ENCODE measurements at regions not wholly inside any gene's neighbourhood (a gene's known extent, or its start where the extent isn't known, plus 50 kb on each side); places are given as distances from the start of the nearest gene placed in this dataset.

- DNase-seq (ENCODE audit: low read depth) = no peak
Measured at GRCh38 chr1:209021622-209022021, 561.9 kb upstream of the CAMK1G start.

- no peak for DNase-seq (ENCODE audit: low read depth)
Measured at GRCh38 chr1:209023790-209024189, 559.7 kb upstream of the CAMK1G start.

- DNase-seq (ENCODE audit: low read depth) = no peak
Measured at GRCh38 chr1:209029737-209030136, 553.8 kb upstream of the CAMK1G start.

- no peak for DNase-seq (ENCODE audit: low read depth)
Measured at GRCh38 chr1:209030454-209031167, 552.9 kb upstream of the CAMK1G start.

- no peak for DNase-seq (ENCODE audit: low read depth)
Measured at GRCh38 chr1:209037064-209037463, 546.5 kb upstream of the CAMK1G start.

GRCh38 chr1:209038316-209038715 lies 545.2 kb upstream of the CAMK1G start:
- no peak for DNase-seq (ENCODE audit: low read depth)

- no peak for DNase-seq (ENCODE audit: low read depth)
Measured at GRCh38 chr1:209038735-209039134, 544.8 kb upstream of the CAMK1G start.

- DNase-seq (ENCODE audit: low read depth) = no peak
Measured at GRCh38 chr1:209040351-209040750, 543.2 kb upstream of the CAMK1G start.

GRCh38 chr1:209041927-209042326 lies 541.6 kb upstream of the CAMK1G start:
- no peak for DNase-seq (ENCODE audit: low read depth)

- DNase-seq (ENCODE audit: low read depth) = no peak
Measured at GRCh38 chr1:209042413-209042812, 541.1 kb upstream of the CAMK1G start.

GRCh38 chr1:209045331-209046057 lies 538.0 kb upstream of the CAMK1G start:
- DNase-seq (ENCODE audit: low read depth) = no peak

- no peak for DNase-seq (ENCODE audit: low read depth)
Measured at GRCh38 chr1:209046058-209046417, 537.5 kb upstream of the CAMK1G start.

- no peak for DNase-seq (ENCODE audit: low read depth)
Measured at GRCh38 chr1:209046935-209047334, 536.6 kb upstream of the CAMK1G start.

GRCh38 chr1:209048941-209049669 lies 534.4 kb upstream of the CAMK1G start:
- DNase-seq (ENCODE audit: low read depth) = no peak

GRCh38 chr1:209051570-209051969 lies 531.9 kb upstream of the CAMK1G start:
- DNase-seq (ENCODE audit: low read depth) = no peak

- DNase-seq (ENCODE audit: low read depth) = no peak
Measured at GRCh38 chr1:209053587-209053986, 529.9 kb upstream of the CAMK1G start.

GRCh38 chr1:209057083-209057482 lies 526.4 kb upstream of the CAMK1G start:
- no peak for DNase-seq (ENCODE audit: low read depth)

GRCh38 chr1:209057901-209058300 lies 525.6 kb upstream of the CAMK1G start:
- no peak for DNase-seq (ENCODE audit: low read depth)

GRCh38 chr1:209059376-209059775 lies 524.1 kb upstream of the CAMK1G start:
- no peak for DNase-seq (ENCODE audit: low read depth)

- no peak for DNase-seq (ENCODE audit: low read depth)
Measured at GRCh38 chr1:209059981-209060380, 523.5 kb upstream of the CAMK1G start.

GRCh38 chr1:209062081-209062620 lies 521.4 kb upstream of the CAMK1G start:
- DNase-seq (ENCODE audit: low read depth) = no peak

GRCh38 chr1:209062863-209063262 lies 520.7 kb upstream of the CAMK1G start:
- DNase-seq (ENCODE audit: low read depth) = no peak
